ENCODE measurements at regions not wholly inside any gene's neighbourhood (a gene's known extent, or its start where the extent isn't known, plus 50 kb on each side); places are given as distances from the start of the nearest gene placed in this dataset.

- H3K27me3 ChIP-seq, result no peaks in the 10 kb centered on the region
- intact Hi-C loops (cut with DNase I), result no loop called here
Measured at GRCh38 chr16:10332775-10333174, 53.1 kb upstream of the ATF7IP2 start.

GRCh38 chr16:10333321-10334032 is 52.4 kb upstream of the ATF7IP2 start:
- TF ChIP-seq CTCF (IDR thresholded peaks at IDR 0.05) (no peak), POLR2AphosphoS5 (IDR thresholded peaks at IDR 0.05; ENCODE audit: insufficient read depth in 1 of 2, low read depth in 1 of 2) (no peak), POLR2A (IDR thresholded peaks at IDR 0.05) (no peak)
- Histone ChIP-seq H3K36me3 (no peaks in the 10 kb centered on the region), H3K9me3 (no peaks in the 10 kb centered on the region), H3K4me3 (no peak overlapping the region), H3K27ac (no peak overlapping the region), H3K27me3 (no peaks in the 10 kb centered on the region), H3K4me1 (no peaks in the 10 kb centered on the region)
- intact Hi-C loops (cut with DNase I), result no loop called here
- no peak for DNase-seq (ENCODE audit: extremely low spot score in 2 of 2)

More at GRCh38 chr16:10332775-10333174, 53.1 kb upstream of the ATF7IP2 start:
- Histone ChIP-seq H3K4me1 (no peaks in the 10 kb centered on the region), H3K27ac (no peak overlapping the region), H3K9me3 (no peaks in the 10 kb centered on the region), H3K36me3 (no peaks in the 10 kb centered on the region), H3K4me3 (no peak overlapping the region)
- no peak for TF ChIP-seq POLR2A (IDR thresholded peaks at IDR 0.05)
- TF ChIP-seq POLR2AphosphoS5 (IDR thresholded peaks at IDR 0.05; ENCODE audit: insufficient read depth in 1 of 2, low read depth in 1 of 2), result no peak
- TF ChIP-seq CTCF (IDR thresholded peaks at IDR 0.05), result no peak
- no peak for DNase-seq (ENCODE audit: extremely low spot score in 2 of 2)

GRCh38 chr16:10335681-10336080 is 50.2 kb upstream of the ATF7IP2 start:
- no peak for DNase-seq (ENCODE audit: extremely low spot score in 2 of 2)
- H3K36me3 ChIP-seq, result no peaks in the 10 kb centered on the region
- TF ChIP-seq POLR2A (IDR thresholded peaks at IDR 0.05) (no peak), POLR2AphosphoS5 (IDR thresholded peaks at IDR 0.05; ENCODE audit: insufficient read depth in 1 of 2, low read depth in 1 of 2) (no peak), CTCF (IDR thresholded peaks at IDR 0.05) (no peak)
- intact Hi-C loops (cut with DNase I), result no loop called here
- no peak overlapping the region for H3K27ac ChIP-seq
- peaks cover 9% of the 10 kb centered on the region for H3K9me3 ChIP-seq
- H3K4me1 ChIP-seq, result no peaks in the 10 kb centered on the region
- no peak overlapping the region for H3K4me3 ChIP-seq
- H3K27me3 ChIP-seq, result no peaks in the 10 kb centered on the region
